ENCODE measurements at regions not wholly inside any gene's neighbourhood (a gene's known extent, or its start where the extent isn't known, plus 50 kb on each side); places are given as distances from the start of the nearest gene placed in this dataset.

DNA sequence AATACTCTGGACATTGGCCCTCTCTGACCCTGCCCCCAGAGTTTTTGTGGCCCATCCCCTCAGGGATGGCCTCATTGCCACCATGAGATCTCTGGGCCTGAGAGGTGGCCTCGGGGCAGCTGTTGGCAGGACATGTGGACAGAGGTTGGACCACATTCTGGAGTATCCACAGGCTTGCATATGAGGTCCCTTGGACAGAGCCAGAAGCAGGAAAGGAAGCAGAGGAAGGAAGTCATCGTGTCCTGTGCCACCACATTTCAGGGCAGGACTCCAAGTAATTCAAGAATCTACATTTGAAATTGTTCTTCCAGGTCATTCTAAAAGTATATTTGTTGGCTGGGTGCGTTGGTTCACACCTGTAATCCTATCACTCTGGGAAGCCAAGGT is 95.9 kb upstream of the PPP2R5A start:
- POLR2A ChIA-PET = no interaction called here
- TF ChIP-seq, protein P1, sequence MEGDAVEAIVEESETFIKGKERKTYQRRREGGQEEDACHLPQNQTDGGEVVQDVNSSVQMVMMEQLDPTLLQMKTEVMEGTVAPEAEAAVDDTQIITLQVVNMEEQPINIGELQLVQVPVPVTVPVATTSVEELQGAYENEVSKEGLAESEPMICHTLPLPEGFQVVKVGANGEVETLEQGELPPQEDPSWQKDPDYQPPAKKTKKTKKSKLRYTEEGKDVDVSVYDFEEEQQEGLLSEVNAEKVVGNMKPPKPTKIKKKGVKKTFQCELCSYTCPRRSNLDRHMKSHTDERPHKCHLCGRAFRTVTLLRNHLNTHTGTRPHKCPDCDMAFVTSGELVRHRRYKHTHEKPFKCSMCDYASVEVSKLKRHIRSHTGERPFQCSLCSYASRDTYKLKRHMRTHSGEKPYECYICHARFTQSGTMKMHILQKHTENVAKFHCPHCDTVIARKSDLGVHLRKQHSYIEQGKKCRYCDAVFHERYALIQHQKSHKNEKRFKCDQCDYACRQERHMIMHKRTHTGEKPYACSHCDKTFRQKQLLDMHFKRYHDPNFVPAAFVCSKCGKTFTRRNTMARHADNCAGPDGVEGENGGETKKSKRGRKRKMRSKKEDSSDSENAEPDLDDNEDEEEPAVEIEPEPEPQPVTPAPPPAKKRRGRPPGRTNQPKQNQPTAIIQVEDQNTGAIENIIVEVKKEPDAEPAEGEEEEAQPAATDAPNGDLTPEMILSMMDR (IDR thresholded peaks at IDR 0.05) = no peak
- ATAC-seq (ENCODE audit: poor library complexity) = no peak

DNA sequence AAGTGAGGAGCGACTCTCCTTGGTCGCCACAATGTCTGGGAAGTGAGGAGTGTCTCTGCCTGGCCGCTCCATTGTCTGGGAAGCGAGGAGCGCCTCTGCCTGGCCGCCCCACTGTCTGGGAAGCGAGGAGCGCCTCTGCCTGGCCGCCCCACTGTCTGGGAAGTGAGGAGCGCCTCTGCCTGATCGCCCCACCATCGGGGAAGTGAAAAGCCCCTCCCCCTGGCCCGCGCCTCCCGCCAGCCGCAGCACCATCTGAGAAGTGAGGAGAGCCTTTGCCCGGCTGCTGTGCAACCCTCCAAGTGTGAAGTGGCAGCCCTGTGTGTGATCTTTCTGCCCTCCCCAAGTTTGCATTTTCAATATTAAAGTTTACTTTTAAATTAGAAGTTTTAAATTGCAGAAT is 95.0 kb upstream of the PPP2R5A start:
- intact Hi-C loops (cut with DNase I, micrococcal nuclease) = no loop called here
- Histone ChIP-seq H3K4me3 (ENCODE audit: low read length) (no peak overlapping the region), H3K4me1 (ENCODE audit: insufficient read depth, low read length) (peaks cover 24% of the 10 kb centered on the region), H3K9me3 (ENCODE audit: control insufficient read depth in 1 of 2, insufficient read depth in 1 of 2, low read length in 2 of 2) (peaks cover under 1 to 2% of the 10 kb centered on the region in 2 experiments), H3K27ac (ENCODE audit: low read depth in 1 of 2, low read length in 2 of 2) (no peak overlapping the region), H3K27me3 (ENCODE audit: control insufficient read depth in 1 of 2, insufficient read depth in 2 of 2, low read length in 2 of 2) (peaks cover 0 to under 1% of the 10 kb centered on the region in 2 experiments), H3K36me3 (ENCODE audit: insufficient read depth, low read length) (no peaks in the 10 kb centered on the region)
- Mint-ChIP-seq H3K4me1 (ENCODE audit: low read depth) (peaks cover 22% of the 10 kb centered on the region), H3K9me3 (peaks cover 4% of the 10 kb centered on the region), H3K36me3 (ENCODE audit: low read depth) (no peaks in the 10 kb centered on the region), H3K4me3 (no peak overlapping the region), H3K27me3 (no peaks in the 10 kb centered on the region), H3K27ac (no peak overlapping the region)
- ChIA-PET CTCF (no interaction called here), POLR2A (no interaction called here)
- TF ChIP-seq, protein P1 (IDR thresholded peaks at IDR 0.05) = no peak
- DNase-seq (no peak), ATAC-seq (ENCODE audit: poor library complexity) (no peak)

More for the DNA sequence above, 95.9 kb upstream of the PPP2R5A start:
- Histone ChIP-seq H3K36me3 (ENCODE audit: insufficient read depth, low read length) (no peaks in the 10 kb centered on the region), H3K4me1 (ENCODE audit: insufficient read depth, low read length) (peaks cover 24% of the 10 kb centered on the region), H3K27ac (ENCODE audit: low read depth in 1 of 2, low read length in 2 of 2) (no peak overlapping the region), H3K27me3 (ENCODE audit: control insufficient read depth in 1 of 2, insufficient read depth in 2 of 2, low read length in 2 of 2) (no peaks in the 10 kb centered on the region), H3K4me3 (ENCODE audit: low read length) (no peak overlapping the region), H3K9me3 (ENCODE audit: control insufficient read depth in 1 of 2, insufficient read depth in 1 of 2, low read length in 2 of 2) (no peaks in the 10 kb centered on the region)
- no peak overlapping the region for H3K27ac Mint-ChIP-seq
- DNase-seq = no peak
- CTCF ChIA-PET = no interaction called here
- H3K4me3 Mint-ChIP-seq = no peak overlapping the region
- H3K9me3 Mint-ChIP-seq = no peaks in the 10 kb centered on the region
- H3K4me1 Mint-ChIP-seq (ENCODE audit: low read depth) = peaks cover 22% of the 10 kb centered on the region
- no peaks in the 10 kb centered on the region for H3K36me3 Mint-ChIP-seq (ENCODE audit: low read depth)
- intact Hi-C loops (cut with DNase I, micrococcal nuclease) = no loop called here
- H3K27me3 Mint-ChIP-seq = no peaks in the 10 kb centered on the region

DNA sequence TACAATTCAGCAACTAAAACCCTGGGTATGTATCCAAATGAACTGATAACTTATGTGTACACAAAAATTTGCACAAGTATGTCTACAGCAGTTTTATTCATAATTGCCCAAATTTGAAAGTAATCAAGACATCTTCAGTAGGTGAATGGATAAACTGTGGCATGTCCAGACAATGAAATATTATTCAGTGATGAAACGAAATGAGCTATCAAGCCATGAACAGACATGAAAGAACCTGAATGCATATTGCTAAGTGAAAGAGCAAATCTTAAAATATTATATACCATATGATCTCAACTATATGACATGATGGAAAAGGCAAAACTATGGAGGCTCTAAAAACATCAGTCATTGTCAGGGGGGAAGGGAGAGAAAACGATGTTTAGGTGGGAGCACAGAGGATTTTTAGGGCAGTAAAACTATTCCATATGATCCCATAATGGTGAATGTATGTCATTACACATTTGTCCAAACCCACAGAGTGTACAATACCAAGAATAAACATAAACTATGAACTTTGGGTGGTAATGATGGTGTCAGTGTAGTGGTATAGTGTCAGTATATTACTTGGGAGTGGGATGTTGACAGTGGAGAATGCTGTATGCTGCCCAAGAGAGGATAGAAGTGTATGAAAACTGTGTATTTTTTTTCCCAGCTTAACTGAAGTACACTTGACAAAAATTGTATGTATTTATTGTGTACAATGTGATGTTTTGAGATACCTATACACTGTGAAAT is 92.8 kb upstream of the PPP2R5A start:
- POLR2A ChIA-PET = no interaction called here
- CTCF ChIA-PET = interaction anchor here (0.8 kb wide), 1 partner anchor 25 kb away, joined by 3 read pairs; no protein-coding TSS in a partner anchor

More for the DNA sequence above, 92.8 kb upstream of the PPP2R5A start:
- DNase-seq = no peak
- no peaks in the 10 kb centered on the region for H3K36me3 ChIP-seq (ENCODE audit: insufficient read depth, low read length)
- intact Hi-C loops (cut with DNase I, micrococcal nuclease) = no loop called here
- no peak overlapping the region for H3K27ac ChIP-seq (ENCODE audit: low read depth in 1 of 2, low read length in 2 of 2)
- H3K27me3 ChIP-seq (ENCODE audit: control insufficient read depth in 1 of 2, insufficient read depth in 2 of 2, low read length in 2 of 2) = peaks cover 0 to 3% of the 10 kb centered on the region in 2 experiments
- H3K4me3 ChIP-seq (ENCODE audit: low read length) = no peak overlapping the region
- TF ChIP-seq, protein P1 (IDR thresholded peaks at IDR 0.05) = no peak
- Mint-ChIP-seq H3K27me3 (no peaks in the 10 kb centered on the region), H3K27ac (no peak overlapping the region), H3K36me3 (ENCODE audit: low read depth) (no peaks in the 10 kb centered on the region), H3K9me3 (peaks cover 4% of the 10 kb centered on the region), H3K4me1 (ENCODE audit: low read depth) (peaks cover 15% of the 10 kb centered on the region), H3K4me3 (no peak overlapping the region)
- H3K9me3 ChIP-seq (ENCODE audit: control insufficient read depth in 1 of 2, insufficient read depth in 1 of 2, low read length in 2 of 2) = peaks cover 3 to 9% of the 10 kb centered on the region in 2 experiments
- peaks cover 17% of the 10 kb centered on the region for H3K4me1 ChIP-seq (ENCODE audit: insufficient read depth, low read length)
- no peak for ATAC-seq (ENCODE audit: poor library complexity)
